ENCODE measurements at regions not wholly inside any gene's neighbourhood (a gene's known extent, or its start where the extent isn't known, plus 50 kb on each side); places are given as distances from the start of the nearest gene placed in this dataset.

GRCh38 chrY:8381425-8381824 lies 955.8 kb upstream of the TSPY4 start:
- Histone ChIP-seq H3K4me3 (no peak overlapping the region), H3K27me3 (replicated peaks in 1 of 7) (no peaks in the 10 kb centered on the region), H3K4me1 (no peaks in the 10 kb centered on the region), H3K36me3 (no peaks in the 10 kb centered on the region), H3K27ac (no peak overlapping the region), H3K9me3 (no peaks in the 10 kb centered on the region)
- TF ChIP-seq, protein P1, sequence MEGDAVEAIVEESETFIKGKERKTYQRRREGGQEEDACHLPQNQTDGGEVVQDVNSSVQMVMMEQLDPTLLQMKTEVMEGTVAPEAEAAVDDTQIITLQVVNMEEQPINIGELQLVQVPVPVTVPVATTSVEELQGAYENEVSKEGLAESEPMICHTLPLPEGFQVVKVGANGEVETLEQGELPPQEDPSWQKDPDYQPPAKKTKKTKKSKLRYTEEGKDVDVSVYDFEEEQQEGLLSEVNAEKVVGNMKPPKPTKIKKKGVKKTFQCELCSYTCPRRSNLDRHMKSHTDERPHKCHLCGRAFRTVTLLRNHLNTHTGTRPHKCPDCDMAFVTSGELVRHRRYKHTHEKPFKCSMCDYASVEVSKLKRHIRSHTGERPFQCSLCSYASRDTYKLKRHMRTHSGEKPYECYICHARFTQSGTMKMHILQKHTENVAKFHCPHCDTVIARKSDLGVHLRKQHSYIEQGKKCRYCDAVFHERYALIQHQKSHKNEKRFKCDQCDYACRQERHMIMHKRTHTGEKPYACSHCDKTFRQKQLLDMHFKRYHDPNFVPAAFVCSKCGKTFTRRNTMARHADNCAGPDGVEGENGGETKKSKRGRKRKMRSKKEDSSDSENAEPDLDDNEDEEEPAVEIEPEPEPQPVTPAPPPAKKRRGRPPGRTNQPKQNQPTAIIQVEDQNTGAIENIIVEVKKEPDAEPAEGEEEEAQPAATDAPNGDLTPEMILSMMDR (IDR thresholded peaks at IDR 0.05 in 8 of 11, conservative IDR thresholded peaks at IDR 0.05 in 3 of 11), result no peak
- no peak for TF ChIP-seq POLR2AphosphoS5 (IDR thresholded peaks at IDR 0.05)
- TF ChIP-seq POLR2A (IDR thresholded peaks at IDR 0.05), result no peak
- WGBS, 5 donors, result 64 to 81% (median 69%) methylated on average over 3 to 4 of the region's 4 CpGs; no CpG with 5 or more reads in 2 of the 5 donors
- intact Hi-C loops (cut with DNase I; ENCODE audit: low total_unique reads), result no loop called here
- DNase-seq, result no peak

GRCh38 chrY:8386053-8386452 lies 951.2 kb upstream of the TSPY4 start:
- TF ChIP-seq, protein P1 (IDR thresholded peaks at IDR 0.05 in 8 of 11, conservative IDR thresholded peaks at IDR 0.05 in 3 of 11), result no peak
- TF ChIP-seq POLR2A (IDR thresholded peaks at IDR 0.05) (no peak), POLR2AphosphoS5 (IDR thresholded peaks at IDR 0.05) (no peak)
- intact Hi-C loops (cut with DNase I; ENCODE audit: low total_unique reads), result no loop called here
- Histone ChIP-seq H3K27ac (no peak overlapping the region), H3K4me3 (no peak overlapping the region), H3K9me3 (no peaks in the 10 kb centered on the region), H3K36me3 (no peaks in the 10 kb centered on the region), H3K4me1 (no peaks in the 10 kb centered on the region), H3K27me3 (replicated peaks in 1 of 7) (no peaks in the 10 kb centered on the region)
- no peak for DNase-seq
- 54 to 92% methylated on average over 1 of the region's 1 CpG; no CpG with 5 or more reads in 3 of the 5 donors for WGBS, 5 donors

DNA sequence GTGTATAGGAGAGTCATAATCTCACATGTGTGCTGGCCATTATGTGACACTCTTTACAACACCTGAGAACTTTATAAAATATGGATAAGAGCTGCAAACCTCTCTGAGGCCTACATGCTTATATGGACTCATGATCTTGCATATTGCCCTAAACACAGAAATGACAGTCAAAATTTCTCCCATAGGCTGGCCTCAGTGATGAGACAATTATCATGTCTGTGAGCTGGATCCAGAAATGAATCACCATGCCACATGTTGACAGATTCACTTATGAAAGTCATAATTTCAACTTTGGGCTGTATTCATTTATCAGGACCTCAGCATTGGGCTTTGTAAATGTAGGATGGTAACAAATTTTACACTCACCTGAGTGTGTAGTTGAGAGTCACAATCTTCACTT lies 948.8 kb upstream of the TSPY4 start:
- Histone ChIP-seq H3K9me3 (no peaks in the 10 kb centered on the region), H3K27ac (no peak overlapping the region), H3K36me3 (no peaks in the 10 kb centered on the region), H3K4me3 (no peak overlapping the region), H3K27me3 (replicated peaks in 1 of 7) (no peaks in the 10 kb centered on the region), H3K4me1 (no peaks in the 10 kb centered on the region)
- TF ChIP-seq, protein P1 (IDR thresholded peaks at IDR 0.05 in 8 of 11, conservative IDR thresholded peaks at IDR 0.05 in 3 of 11), result no peak
- no peak for TF ChIP-seq POLR2AphosphoS5 (IDR thresholded peaks at IDR 0.05)
- no peak for TF ChIP-seq POLR2A (IDR thresholded peaks at IDR 0.05)
- DNase-seq, result no peak
- intact Hi-C loops (cut with DNase I; ENCODE audit: low total_unique reads), result no loop called here

GRCh38 chrY:8390310-8390709 lies 947.0 kb upstream of the TSPY4 start:
- WGBS, 5 donors, result 71 to 84% (median 71%) methylated on average over 1 of the region's 1 CpG; no CpG with 5 or more reads in 2 of the 5 donors
- Histone ChIP-seq H3K27me3 (replicated peaks in 1 of 7) (no peaks in the 10 kb centered on the region), H3K4me3 (no peak overlapping the region), H3K36me3 (no peaks in the 10 kb centered on the region), H3K27ac (no peak overlapping the region), H3K4me1 (no peaks in the 10 kb centered on the region), H3K9me3 (no peaks in the 10 kb centered on the region)
- TF ChIP-seq, protein P1 (IDR thresholded peaks at IDR 0.05 in 8 of 11, conservative IDR thresholded peaks at IDR 0.05 in 3 of 11), result no peak
- TF ChIP-seq POLR2AphosphoS5 (IDR thresholded peaks at IDR 0.05), result no peak
- no peak for TF ChIP-seq POLR2A (IDR thresholded peaks at IDR 0.05)
- DNase-seq, result no peak
- intact Hi-C loops (cut with DNase I; ENCODE audit: low total_unique reads), result no loop called here

Measured in spleen (tissue), 11 donors.